Fibroblast of skin of left biceps (primary cell): ENCODE measurements at regions not wholly inside any gene's neighbourhood (a gene's known extent, or its start where the extent isn't known, plus 50 kb on each side); places are given as distances from the start of the nearest gene placed in this dataset.

Source experiments
- DNase-seq, 2 experiments: peaks; one replicate each; pipeline ENCODE4 v3.0.0-alpha.2; 2013; ENCODE audit warnings: low read depth in 2 of 2

- DNase-seq = no peak
These were observed 169.1 kb upstream of the AVPR1A start for GRCh38 chr12:63319936-63320633.

GRCh38 chr12:63319386-63319785 lies 168.4 kb upstream of the AVPR1A start:
- DNase-seq = no peak

GRCh38 chr12:63318933-63319332 lies 167.9 kb upstream of the AVPR1A start:
- DNase-seq = no peak

GRCh38 chr12:63318313-63318712 lies 167.3 kb upstream of the AVPR1A start:
- DNase-seq = no peak

GRCh38 chr12:63317880-63318279 lies 166.9 kb upstream of the AVPR1A start:
- no peak for DNase-seq

GRCh38 chr12:63317286-63317846 lies 166.4 kb upstream of the AVPR1A start:
- DNase-seq = no peak

- no peak for DNase-seq
These were observed 162.1 kb upstream of the AVPR1A start for GRCh38 chr12:63313139-63313538.

GRCh38 chr12:63308671-63309070 lies 157.7 kb upstream of the AVPR1A start:
- no peak for DNase-seq

GRCh38 chr12:63307849-63308248 lies 156.8 kb upstream of the AVPR1A start:
- DNase-seq = no peak

GRCh38 chr12:63305901-63306875 lies 155.2 kb upstream of the AVPR1A start:
- no peak for DNase-seq

- DNase-seq = peak; percentile 27 to 33
These were observed 153.9 kb upstream of the AVPR1A start for GRCh38 chr12:63304887-63305316.

- no peak for DNase-seq
These were observed 152.0 kb upstream of the AVPR1A start for GRCh38 chr12:63302941-63303536.

- no peak for DNase-seq
These were observed 151.4 kb upstream of the AVPR1A start for GRCh38 chr12:63302269-63302940.

- no peak for DNase-seq
These were observed 150.3 kb upstream of the AVPR1A start for GRCh38 chr12:63301311-63301710.

GRCh38 chr12:63298386-63298930 lies 147.5 kb upstream of the AVPR1A start:
- no peak for DNase-seq

GRCh38 chr12:63294327-63294632 lies 143.3 kb upstream of the AVPR1A start:
- peak; percentile 13 to 31 for DNase-seq

- DNase-seq = no peak
These were observed 141.6 kb upstream of the AVPR1A start for GRCh38 chr12:63292471-63293221.

- no peak for DNase-seq
These were observed 125.8 kb upstream of the AVPR1A start for GRCh38 chr12:63276537-63277365.

GRCh38 chr12:63266988-63267387 lies 116.0 kb upstream of the AVPR1A start:
- no peak for DNase-seq

GRCh38 chr12:63264629-63265028 lies 113.6 kb upstream of the AVPR1A start:
- DNase-seq = no peak
